ENCODE measurements at regions not wholly inside any gene's neighbourhood (a gene's known extent, or its start where the extent isn't known, plus 50 kb on each side); places are given as distances from the start of the nearest gene placed in this dataset.

- no peaks in the 10 kb centered on the region for H3K79me2 ChIP-seq (ENCODE audit: control insufficient read depth, insufficient read depth, low read length)
- ATAC-seq (ENCODE audit: low read depth) = no peak
- no peak overlapping the region for H3K27ac ChIP-seq (ENCODE audit: low read length in 2 of 2)
These were observed 317.9 kb downstream of the RAB28 start for GRCh38 chr4:13166214-13166613.

GRCh38 chr4:13164783-13165331 is 319.3 kb downstream of the RAB28 start:
- intact Hi-C loops (cut with micrococcal nuclease) = no loop called here
- no peak overlapping the region for H3K27ac ChIP-seq (ENCODE audit: low read length in 2 of 2)
- Mint-ChIP-seq H3K4me1 (no peaks in the 10 kb centered on the region), H3K27ac (no peak overlapping the region), H3K4me3 (no peak overlapping the region), H3K27me3 (no peaks in the 10 kb centered on the region), H3K9me3 (ENCODE audit: insufficient read depth) (no peaks in the 10 kb centered on the region)
- no peaks in the 10 kb centered on the region for H4K20me1 ChIP-seq (ENCODE audit: control insufficient read depth, insufficient read depth, low read length, poor library complexity, severe bottlenecking)
- ChIA-PET CTCF (no interaction called here), POLR2A (no interaction called here)
- no CpG with 5 or more reads among the region's 6 CpGs for WGBS (ENCODE audit: insufficient coverage)
- no peaks in the 10 kb centered on the region for H3K9me3 ChIP-seq (ENCODE audit: control extremely low read depth in 1 of 3, control insufficient read depth in 2 of 3, insufficient read depth in 1 of 3, low read length in 2 of 3)
- H3K27me3 ChIP-seq (replicated peaks in 1 of 4; ENCODE audit: control extremely low read depth in 1 of 4, control insufficient read depth in 3 of 4, insufficient read depth in 4 of 4, low read length in 3 of 4) = no peaks in the 10 kb centered on the region
- no peak overlapping the region for H3K4me2 ChIP-seq (replicated peaks; ENCODE audit: low read depth, low read length, poor library complexity, severe bottlenecking)
- TF ChIP-seq EZH2 (IDR thresholded peaks at IDR 0.05; ENCODE audit: borderline replicate concordance, insufficient read depth, low read depth, low read length, poor library complexity, severe bottlenecking) (no peak), CTCF (IDR thresholded peaks at IDR 0.05) (no peak)
- no peak overlapping the region for H3K4me3 ChIP-seq (ENCODE audit: control extremely low read depth in 1 of 5, extremely low read depth in 1 of 5, insufficient read depth in 1 of 5, low read depth in 2 of 5, low read length in 4 of 5)
- no peaks in the 10 kb centered on the region for H3K79me2 ChIP-seq (ENCODE audit: control insufficient read depth, insufficient read depth, low read length)
- H3K4me1 ChIP-seq (ENCODE audit: control insufficient read depth in 2 of 2, insufficient read depth in 2 of 2, low read length in 2 of 2) = no peaks in the 10 kb centered on the region
- DNase-seq (no peak), ATAC-seq (ENCODE audit: low read depth) (no peak)
- no peak overlapping the region for H3K9ac ChIP-seq (ENCODE audit: low read length)
- H3K36me3 ChIP-seq (replicated peaks in 1 of 2; ENCODE audit: control extremely low read depth in 1 of 2, control insufficient read depth in 1 of 2, extremely low read depth in 1 of 2, insufficient read depth in 2 of 2, low read length in 1 of 2) = no peaks in the 10 kb centered on the region
- no peak overlapping the region for H2AFZ ChIP-seq (ENCODE audit: insufficient read depth, low read depth, low read length, poor library complexity, severe bottlenecking)

More at GRCh38 chr4:13166214-13166613, 317.9 kb downstream of the RAB28 start:
- Mint-ChIP-seq H3K27ac (no peak overlapping the region), H3K4me1 (no peaks in the 10 kb centered on the region), H3K4me3 (no peak overlapping the region), H3K27me3 (no peaks in the 10 kb centered on the region), H3K9me3 (ENCODE audit: insufficient read depth) (no peaks in the 10 kb centered on the region)
- 100% methylated on average over 2 of the region's 2 CpGs for WGBS (ENCODE audit: insufficient coverage)
- ChIA-PET POLR2A (no interaction called here), CTCF (no interaction called here)
- H3K9ac ChIP-seq (ENCODE audit: low read length) = no peak overlapping the region
- H3K4me1 ChIP-seq (ENCODE audit: control insufficient read depth in 2 of 2, insufficient read depth in 2 of 2, low read length in 2 of 2) = no peaks in the 10 kb centered on the region
- no peak overlapping the region for H3K4me3 ChIP-seq (ENCODE audit: control extremely low read depth in 1 of 5, extremely low read depth in 1 of 5, insufficient read depth in 1 of 5, low read depth in 2 of 5, low read length in 4 of 5)
- no peaks in the 10 kb centered on the region for H3K27me3 ChIP-seq (replicated peaks in 1 of 4; ENCODE audit: control extremely low read depth in 1 of 4, control insufficient read depth in 3 of 4, insufficient read depth in 4 of 4, low read length in 3 of 4)
- no peak overlapping the region for H2AFZ ChIP-seq (ENCODE audit: insufficient read depth, low read depth, low read length, poor library complexity, severe bottlenecking)
- intact Hi-C loops (cut with micrococcal nuclease) = no loop called here
- no peak for DNase-seq
- no peak overlapping the region for H3K4me2 ChIP-seq (replicated peaks; ENCODE audit: low read depth, low read length, poor library complexity, severe bottlenecking)
- no peaks in the 10 kb centered on the region for H3K9me3 ChIP-seq (ENCODE audit: control extremely low read depth in 1 of 3, control insufficient read depth in 2 of 3, insufficient read depth in 1 of 3, low read length in 2 of 3)
- H3K36me3 ChIP-seq (replicated peaks in 1 of 2; ENCODE audit: control extremely low read depth in 1 of 2, control insufficient read depth in 1 of 2, extremely low read depth in 1 of 2, insufficient read depth in 2 of 2, low read length in 1 of 2) = no peaks in the 10 kb centered on the region
- no peaks in the 10 kb centered on the region for H4K20me1 ChIP-seq (ENCODE audit: control insufficient read depth, insufficient read depth, low read length, poor library complexity, severe bottlenecking)
- TF ChIP-seq CTCF (IDR thresholded peaks at IDR 0.05) (no peak), EZH2 (IDR thresholded peaks at IDR 0.05; ENCODE audit: borderline replicate concordance, insufficient read depth, low read depth, low read length, poor library complexity, severe bottlenecking) (no peak)

Data from B cell (primary cell).